DND-41 (cell line): ENCODE measurements at regions not wholly inside any gene's neighbourhood (a gene's known extent, or its start where the extent isn't known, plus 50 kb on each side); places are given as distances from the start of the nearest gene placed in this dataset.

Experiments
- EZH2 ChIP-seq: IDR thresholded peaks from 3 replicates; pipeline ENCODE4 v1.6.1; 2012; ENCODE audit warnings: borderline replicate concordance, low read depth, mild to moderate bottlenecking, moderate library complexity, low read length, inconsistent platforms; ENCODE audit not compliant: severe bottlenecking
- TF ChIP-seq, protein P1 (sequence below): IDR thresholded peaks from 2 replicates; pipeline ENCODE4 v1.5.1; 2012; ENCODE audit warnings: borderline replicate concordance, low read length, moderate library complexity, mild to moderate bottlenecking; ENCODE audit not compliant: poor library complexity, severe bottlenecking; ENCODE audit errors: extremely low read depth

DNA sequence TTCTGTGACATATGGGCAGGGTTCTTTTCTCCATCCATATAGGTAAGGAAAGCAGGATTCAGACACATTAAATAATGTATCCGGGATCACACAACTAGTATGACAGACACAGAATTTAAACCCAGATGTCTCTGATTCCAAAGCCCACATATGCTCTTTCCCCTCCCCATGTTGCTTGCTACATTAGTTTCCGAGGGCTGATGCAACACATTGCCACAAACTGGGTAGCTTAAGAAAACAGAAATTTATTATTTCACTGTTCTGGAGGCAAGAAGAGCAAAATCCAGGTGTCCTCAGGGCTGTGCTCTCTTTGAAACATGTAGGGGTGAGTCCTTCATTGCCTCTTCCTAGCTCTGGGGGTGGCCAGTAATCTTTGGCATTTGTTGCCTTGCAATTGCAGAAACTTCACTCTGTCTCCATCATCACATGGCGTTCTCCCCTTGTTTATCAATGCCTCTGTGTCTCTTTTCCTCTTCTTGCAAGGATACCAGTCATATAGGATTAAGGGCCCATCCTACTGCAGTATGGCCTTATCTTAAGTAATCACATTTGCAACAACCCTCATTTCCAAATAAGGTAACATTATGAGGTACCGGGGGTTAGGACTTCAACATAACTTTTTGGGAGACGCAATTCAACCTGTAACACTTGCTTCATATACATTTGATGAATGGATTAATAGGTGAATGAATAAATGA, 83.0 kb upstream of the CCND2 start:
- TF ChIP-seq, protein P1, sequence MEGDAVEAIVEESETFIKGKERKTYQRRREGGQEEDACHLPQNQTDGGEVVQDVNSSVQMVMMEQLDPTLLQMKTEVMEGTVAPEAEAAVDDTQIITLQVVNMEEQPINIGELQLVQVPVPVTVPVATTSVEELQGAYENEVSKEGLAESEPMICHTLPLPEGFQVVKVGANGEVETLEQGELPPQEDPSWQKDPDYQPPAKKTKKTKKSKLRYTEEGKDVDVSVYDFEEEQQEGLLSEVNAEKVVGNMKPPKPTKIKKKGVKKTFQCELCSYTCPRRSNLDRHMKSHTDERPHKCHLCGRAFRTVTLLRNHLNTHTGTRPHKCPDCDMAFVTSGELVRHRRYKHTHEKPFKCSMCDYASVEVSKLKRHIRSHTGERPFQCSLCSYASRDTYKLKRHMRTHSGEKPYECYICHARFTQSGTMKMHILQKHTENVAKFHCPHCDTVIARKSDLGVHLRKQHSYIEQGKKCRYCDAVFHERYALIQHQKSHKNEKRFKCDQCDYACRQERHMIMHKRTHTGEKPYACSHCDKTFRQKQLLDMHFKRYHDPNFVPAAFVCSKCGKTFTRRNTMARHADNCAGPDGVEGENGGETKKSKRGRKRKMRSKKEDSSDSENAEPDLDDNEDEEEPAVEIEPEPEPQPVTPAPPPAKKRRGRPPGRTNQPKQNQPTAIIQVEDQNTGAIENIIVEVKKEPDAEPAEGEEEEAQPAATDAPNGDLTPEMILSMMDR: no peak
- TF ChIP-seq EZH2: no peak
